Vagina (tissue), 2 donors: ENCODE measurements at regions not wholly inside any gene's neighbourhood (a gene's known extent, or its start where the extent isn't known, plus 50 kb on each side); places are given as distances from the start of the nearest gene placed in this dataset.

Experiments
- CTCF ChIP-seq, 3 experiments: fragments of 450-650 bp in 2 of 3; fragments of 200-600 bp in 1 of 3; sonication (generic) in 1 of 3; IDR thresholded peaks; one replicate each; pipeline ENCODE4 v1.5.1; 2017 to 2019; ENCODE audit warnings: antibody characterized with exemption in 3 of 3, mild to moderate bottlenecking in 2 of 3, moderate library complexity in 2 of 3
- POLR2A ChIP-seq, 2 donors: fragments of 450-650 bp; IDR thresholded peaks; one replicate each; pipeline ENCODE4 v1.6.1; 2017; ENCODE audit warnings: antibody characterized with exemption in 2 of 2, mild to moderate bottlenecking in 2 of 2, moderate library complexity in 2 of 2
- POLR2AphosphoS5 ChIP-seq, 2 donors: sonication (generic); formaldehyde crosslinking; IDR thresholded peaks; one replicate each; pipeline ENCODE4 v1.9.0; 2017; ENCODE audit warnings: antibody characterized with exemption in 2 of 2, mild to moderate bottlenecking in 2 of 2, low read depth in 1 of 2; ENCODE audit not compliant: insufficient read depth in 1 of 2

GRCh38 chr22:47376322-47376700, 613.9 kb downstream of the TBC1D22A start:
- TF ChIP-seq CTCF (IDR thresholded peaks at IDR 0.05): no peak
- TF ChIP-seq POLR2AphosphoS5 (IDR thresholded peaks at IDR 0.05; ENCODE audit: insufficient read depth in 1 of 2, low read depth in 1 of 2): no peak
- TF ChIP-seq POLR2A (IDR thresholded peaks at IDR 0.05): no peak
